IMR-90 (cell line): ENCODE measurements at regions not wholly inside any gene's neighbourhood (a gene's known extent, or its start where the extent isn't known, plus 50 kb on each side); places are given as distances from the start of the nearest gene placed in this dataset.

Experiments used
- ATAC-seq: fragments of 200-7000 bp; cut with Tn5 transposase; 2 replicates; pipeline ENCODE4 v1.9.1; 2020; ENCODE audit warnings: low read depth, mild to moderate bottlenecking, moderate library complexity
- BruUV-seq: library from RNA; stranded (reverse); fragments of 400-500 nt; replicated peaks from 2 replicates; lab custom pipeline; 2021; lab: Mats Ljungman, UMichigan
- CTCF ChIA-PET: fragments of 300-600 bp; formaldehyde crosslinking; extraction: SDS; loops from one replicate; lab custom pipeline; 2021; ENCODE audit warnings: antibody characterized with exemption; lab: Yijun Ruan, JAX
- POLR2A ChIA-PET: fragments of 300-600 bp; sonication (Branson Sonifier 250); formaldehyde crosslinking; loops from one replicate; lab custom pipeline; 2022; ENCODE audit warnings: antibody characterized with exemption; ENCODE audit not compliant: unreplicated experiment; lab: Charles Lee
- DNase-seq: peaks from one replicate; pipeline ENCODE4 v3.0.0; 2013
- H2AFZ ChIP-seq: replicated peaks from 2 replicates; pipeline ENCODE3; 2013; ENCODE audit warnings: low read length, mild to moderate bottlenecking; ENCODE audit not compliant: poor library complexity
- H2AK5ac ChIP-seq: 2 replicates; pipeline ENCODE4 v1.6.1; 2013; ENCODE audit warnings: low read depth, low read length, inconsistent platforms
- H2AK9ac ChIP-seq: replicated peaks from 2 replicates; pipeline ENCODE3; 2013; ENCODE audit warnings: mild to moderate bottlenecking, low read depth, low read length, moderate library complexity; ENCODE audit not compliant: poor library complexity
- H2BK120ac ChIP-seq: 2 replicates; pipeline ENCODE4 v1.6.1; 2013; ENCODE audit warnings: low read depth, low read length, inconsistent platforms
- H2BK15ac ChIP-seq: 3 replicates; pipeline ENCODE4 v1.6.1; 2013; ENCODE audit warnings: low read depth, low read length, inconsistent platforms
- H2BK20ac ChIP-seq: 2 replicates; pipeline ENCODE4 v1.6.1; 2013; ENCODE audit warnings: low read depth, mild to moderate bottlenecking, inconsistent platforms, low read length, moderate library complexity
- H2BK5ac ChIP-seq: 2 replicates; pipeline ENCODE4 v1.6.1; 2013; ENCODE audit warnings: mild to moderate bottlenecking, low read depth, low read length, inconsistent platforms; ENCODE audit not compliant: poor library complexity, severe bottlenecking
- H3K14ac ChIP-seq: replicated peaks from 2 replicates; pipeline ENCODE4 v1.6.1; 2013; ENCODE audit warnings: low read depth, low read length, inconsistent platforms
- H3K18ac ChIP-seq: 2 replicates; pipeline ENCODE4 v1.6.1; 2013; ENCODE audit warnings: low read depth, low read length, control low read depth
- H3K23ac ChIP-seq: 2 replicates; pipeline ENCODE4 v1.6.1; 2013; ENCODE audit warnings: low read depth, low read length, inconsistent platforms
- H3K27ac ChIP-seq: 2 replicates; pipeline ENCODE4 v1.5.1; 2013; ENCODE audit warnings: mild to moderate bottlenecking, control low read depth, low read length; ENCODE audit not compliant: insufficient read depth
- H3K27me3 ChIP-seq: 2 replicates; pipeline ENCODE4 v1.6.1; 2013; ENCODE audit warnings: low read length; ENCODE audit not compliant: control insufficient read depth, insufficient read depth
- H3K36me3 ChIP-seq: 2 replicates; pipeline ENCODE4 v1.6.1; 2013; ENCODE audit warnings: low read length, mixed read lengths; ENCODE audit not compliant: control insufficient read depth, insufficient read depth
- H3K4ac ChIP-seq: 2 replicates; pipeline ENCODE4 v1.6.1; 2013; ENCODE audit warnings: low read depth, low read length, inconsistent platforms
- H3K4me1 ChIP-seq: 2 replicates; pipeline ENCODE4 v1.6.1; 2013; ENCODE audit warnings: low read length, mixed read lengths; ENCODE audit not compliant: control insufficient read depth, insufficient read depth
- H3K4me2 ChIP-seq: 2 replicates; pipeline ENCODE4 v1.6.1; 2013; ENCODE audit warnings: low read depth, mild to moderate bottlenecking, control low read depth, low read length, moderate library complexity
- H3K4me3 ChIP-seq: 2 replicates; pipeline ENCODE4 v1.5.1; 2013; ENCODE audit warnings: low read depth, mild to moderate bottlenecking, control low read depth, low read length, moderate library complexity; ENCODE audit not compliant: insufficient read depth
- H3K56ac ChIP-seq: 2 replicates; pipeline ENCODE4 v1.6.1; 2013; ENCODE audit warnings: low read length, inconsistent platforms; ENCODE audit not compliant: insufficient read depth; ENCODE audit errors: extremely low read depth
- H3K79me1 ChIP-seq, 2 experiments: 2 replicates each; pipeline ENCODE4 v1.6.1; 2013; ENCODE audit warnings: low read length in 2 of 2, inconsistent platforms in 1 of 2, low read depth in 1 of 2
- H3K9ac ChIP-seq: 2 replicates; pipeline ENCODE4 v1.6.1; 2013; ENCODE audit warnings: low read depth, low read length, control low read depth
- H3K9me1 ChIP-seq: 2 replicates; pipeline ENCODE4 v1.6.1; 2013; ENCODE audit warnings: low read length, inconsistent platforms; ENCODE audit not compliant: insufficient read depth
- H3K9me3 ChIP-seq: 2 replicates; pipeline ENCODE4 v1.6.1; 2013; ENCODE audit warnings: low read length; ENCODE audit not compliant: control insufficient read depth, insufficient read depth
- H4K20me1 ChIP-seq: 2 replicates; pipeline ENCODE4 v1.6.1; 2013; ENCODE audit warnings: low read length, inconsistent platforms; ENCODE audit not compliant: insufficient read depth
- H4K5ac ChIP-seq: 2 replicates; pipeline ENCODE4 v1.6.1; 2013; ENCODE audit warnings: mild to moderate bottlenecking, low read depth, low read length, control low read depth
- H4K8ac ChIP-seq, 2 experiments: 2 replicates each; pipeline ENCODE4 v1.6.1; 2013; ENCODE audit warnings: low read depth in 2 of 2, low read length in 2 of 2, control low read depth in 1 of 2, inconsistent platforms in 1 of 2
- H4K91ac ChIP-seq: 2 replicates; pipeline ENCODE4 v1.6.1; 2013; ENCODE audit warnings: low read depth, low read length, inconsistent platforms; ENCODE audit not compliant: insufficient read depth
- CHD1 ChIP-seq: IDR thresholded peaks from 2 replicates; pipeline ENCODE4 v1.6.1; 2012; ENCODE audit warnings: low read depth, low read length, improper control_type of control experiment
- CTCF ChIP-seq: conservative IDR thresholded peaks from 2 replicates; pipeline ENCODE4 v1.5.1; 2012; ENCODE audit warnings: mild to moderate bottlenecking, low read depth, low read length, improper control_type of control experiment
- FOS ChIP-seq: fragments of 150-350 bp; IDR thresholded peaks from 2 replicates; pipeline ENCODE4 v1.6.1; 2016; ENCODE audit warnings: low read depth, low read length
- MAFK ChIP-seq: IDR thresholded peaks from 2 replicates; pipeline ENCODE4 v1.6.1; 2012; ENCODE audit warnings: low read depth, low read length, improper control_type of control experiment
- MAZ ChIP-seq: IDR thresholded peaks from 2 replicates; pipeline ENCODE4 v1.6.1; 2012; ENCODE audit warnings: low read depth, mild to moderate bottlenecking, low read length, improper control_type of control experiment, moderate library complexity, borderline replicate concordance
- MXI1 ChIP-seq: IDR thresholded peaks from 2 replicates; pipeline ENCODE4 v1.6.1; 2012; ENCODE audit warnings: low read depth, mild to moderate bottlenecking, low read length, moderate library complexity, borderline replicate concordance
- NFE2L2 ChIP-seq: fragments of 150-350 bp; IDR thresholded peaks from 2 replicates; pipeline ENCODE4 v1.6.1; 2016; ENCODE audit warnings: low read depth, mild to moderate bottlenecking, low read length
- POLR2A ChIP-seq: IDR thresholded peaks from 2 replicates; pipeline ENCODE4 v1.6.1; 2012; ENCODE audit warnings: mild to moderate bottlenecking, low read depth, low read length
- RCOR1 ChIP-seq: IDR thresholded peaks from 2 replicates; pipeline ENCODE4 v1.6.1; 2012; ENCODE audit warnings: mild to moderate bottlenecking, low read length, improper control_type of control experiment; ENCODE audit not compliant: insufficient replicate concordance
- RFX5 ChIP-seq: IDR thresholded peaks from 2 replicates; pipeline ENCODE4 v1.8.0; 2012; ENCODE audit warnings: low read depth, mild to moderate bottlenecking, low read length, moderate library complexity
- SMC3 ChIP-seq: fragments of 150-350 bp; IDR thresholded peaks from 2 replicates; pipeline ENCODE4 v1.6.1; 2016; ENCODE audit warnings: low read depth, mild to moderate bottlenecking, antibody characterized with exemption, low read length, moderate library complexity
- WGBS, 2 experiments: methylation state at CpG; one replicate each; pipeline versions ENCODE4 v1.1.5 to v1.1.7; 2013; ENCODE audit warnings: missing lambda C conversion rate in 2 of 2; ENCODE audit not compliant: insufficient read length in 1 of 2; ENCODE audit errors: extremely low coverage in 2 of 2; 5-methylcytosine and 5-hydroxymethylcytosine counted together
- dilution Hi-C: fragments of 300-500 bp; cut with HindIII; formaldehyde crosslinking; loops from one replicate; pipeline ENCODE4 v1.14.3; 2018; ENCODE audit warnings: low sequenced_read_pairs; ENCODE audit not compliant: unreplicated experiment
- in situ Hi-C: fragments of 300-500 bp; cut with MboI; formaldehyde crosslinking; loops from 3 replicates; pipeline ENCODE4 v1.14.3; 2019; ENCODE audit warnings: low sequenced_read_pairs, inconsistent platforms, mixed read lengths
- intact Hi-C: fragments of 100-400 bp; cut with micrococcal nuclease; formaldehyde crosslinking; loops from 2 replicates; pipeline ENCODE4 v1.10.0; 2022

GRCh38 chr2:183752571-183752970, 628.3 kb downstream of the NUP35 start:
- peaks cover 2% of the 10 kb centered on the region; the same call in 1 of the 2 replicates for H3K9me3 ChIP-seq
- H3K9ac ChIP-seq: no peak overlapping the region
- H3K79me1 ChIP-seq: no peaks in the 10 kb centered on the region
- no peak overlapping the region for H4K5ac ChIP-seq
- in situ Hi-C loops: no loop called here
- dilution Hi-C loops: no loop called here
- no peak overlapping the region for H2BK120ac ChIP-seq
- no peak overlapping the region for H4K8ac ChIP-seq
- no peaks in the 10 kb centered on the region for H3K36me3 ChIP-seq
- no peak overlapping the region for H2AK9ac ChIP-seq
- no peak overlapping the region for H2BK5ac ChIP-seq
- no TSS peak for BruUV-seq
- no peak overlapping the region for H3K56ac ChIP-seq
- no peak overlapping the region for H2BK20ac ChIP-seq
- DNase-seq (no peak), ATAC-seq (no peak)
- H3K9me1 ChIP-seq: no peaks in the 10 kb centered on the region
- no peak overlapping the region for H3K18ac ChIP-seq
- H3K4ac ChIP-seq: no peak overlapping the region
- H3K4me1 ChIP-seq: no peaks in the 10 kb centered on the region
- CTCF ChIA-PET: no interaction called here
- H2AFZ ChIP-seq: no peak overlapping the region
- H3K27ac ChIP-seq: no peak overlapping the region
- no peak overlapping the region for H4K91ac ChIP-seq
- H2BK15ac ChIP-seq: no peak overlapping the region
- intact Hi-C loops: no loop called here
- no peak for TF ChIP-seq RFX5
- TF ChIP-seq MAFK: no peak
- TF ChIP-seq CTCF: no peak
- TF ChIP-seq RCOR1: no peak
- no peak for TF ChIP-seq NFE2L2
- TF ChIP-seq CHD1: no peak
- no peak for TF ChIP-seq SMC3
- no peak for TF ChIP-seq POLR2A
- no peak for TF ChIP-seq MXI1
- TF ChIP-seq FOS: no peak
- TF ChIP-seq MAZ: no peak
- H3K27me3 ChIP-seq: no peaks in the 10 kb centered on the region
- no peak overlapping the region for H3K23ac ChIP-seq
- H2AK5ac ChIP-seq: no peak overlapping the region
- no peak overlapping the region for H3K4me3 ChIP-seq
- no peaks in the 10 kb centered on the region for H4K20me1 ChIP-seq
- 0% methylated on average over 1 of the region's 3 CpGs; no CpG with 5 or more reads in 1 of the 2 experiments for WGBS, 2 experiments
- H3K4me2 ChIP-seq: no peak overlapping the region
- H3K14ac ChIP-seq: no peak overlapping the region
- POLR2A ChIA-PET: no interaction called here
